MCF 10A (cell line): ENCODE measurements at regions not wholly inside any gene's neighbourhood (a gene's known extent, or its start where the extent isn't known, plus 50 kb on each side); places are given as distances from the start of the nearest gene placed in this dataset.

Source experiments
- BruUV-seq: library from RNA; stranded (reverse); fragments of 400-500 nt; replicated peaks from 2 replicates; lab custom pipeline; 2021; lab: Mats Ljungman, UMichigan
- CTCF ChIA-PET: fragments of 300-600 bp; sonication (Branson Sonifier 250); formaldehyde crosslinking; extraction: SDS; loops from one replicate; lab custom pipeline; 2021; ENCODE audit warnings: antibody characterized with exemption, inconsistent platforms; lab: Yijun Ruan, JAX
- POLR2A ChIA-PET: fragments of 300-600, 350-650 bp; sonication (Branson Sonifier 250); formaldehyde crosslinking; extraction: SDS; loops from one replicate; lab custom pipeline; 2020; ENCODE audit warnings: antibody characterized with exemption, inconsistent platforms; lab: Yijun Ruan, JAX
- DNase-seq: peaks from one replicate; pipeline ENCODE4 v3.0.0-alpha.2; 2018; ENCODE audit not compliant: unreplicated experiment
- H3K27ac Mint-ChIP-seq: one replicate; pipeline ENCODE4 v1.8.0; 2022; ENCODE audit warnings: mild to moderate bottlenecking, low read depth, mixed read lengths; ENCODE audit not compliant: unreplicated experiment
- H3K27me3 Mint-ChIP-seq: one replicate; pipeline ENCODE4 v1.8.0; 2022; ENCODE audit warnings: mixed read lengths; ENCODE audit not compliant: insufficient read depth, unreplicated experiment
- H3K36me3 Mint-ChIP-seq: one replicate; pipeline ENCODE4 v1.8.0; 2022; ENCODE audit warnings: mild to moderate bottlenecking, moderate library complexity, mixed read lengths; ENCODE audit not compliant: insufficient read depth, unreplicated experiment
- H3K4me1 Mint-ChIP-seq: one replicate; pipeline ENCODE4 v1.8.0; 2022; ENCODE audit warnings: mixed read lengths; ENCODE audit not compliant: insufficient read depth, unreplicated experiment
- H3K4me3 Mint-ChIP-seq: one replicate; pipeline ENCODE4 v1.8.0; 2022; ENCODE audit warnings: mild to moderate bottlenecking, moderate library complexity, mixed read lengths; ENCODE audit not compliant: unreplicated experiment
- H3K9me3 Mint-ChIP-seq: one replicate; pipeline ENCODE4 v1.8.0; 2022; ENCODE audit warnings: mixed read lengths; ENCODE audit not compliant: unreplicated experiment
- CTCF ChIP-seq: fragments of 200-600 bp; IDR thresholded peaks from one replicate; pipeline ENCODE4 v1.8.0; 2022; ENCODE audit warnings: antibody characterized with exemption, mild to moderate bottlenecking; ENCODE audit not compliant: unreplicated experiment
- intact Hi-C: fragments of 100-400 bp; cut with micrococcal nuclease; formaldehyde crosslinking; loops from 2 replicates; pipeline ENCODE4 v1.14.1; 2022

GRCh38 chr6:104526376-104526775 is 333.3 kb downstream of the HACE1 start:
- no peak for TF ChIP-seq CTCF
- ChIA-PET POLR2A (interaction anchor here (0.6 to 1.3 kb wide), 2 partner anchors 11 to 115 kb away, joined by 3 to 5 read pairs; no protein-coding TSS in a partner anchor), CTCF (interaction anchor here (0.6 to 4.4 kb wide), 23 partner anchors 9 to 745 kb away, joined by 3 to 35 read pairs (median 5); no protein-coding TSS in a partner anchor)
- no peaks in the 10 kb centered on the region for H3K9me3 Mint-ChIP-seq
- no peak overlapping the region for H3K27ac Mint-ChIP-seq
- H3K4me1 Mint-ChIP-seq: peaks cover 15% of the 10 kb centered on the region
- H3K27me3 Mint-ChIP-seq: no peaks in the 10 kb centered on the region
- intact Hi-C loops: no loop called here
- H3K36me3 Mint-ChIP-seq: no peaks in the 10 kb centered on the region
- no peak for DNase-seq
- no TSS peak for BruUV-seq
- H3K4me3 Mint-ChIP-seq: no peak overlapping the region

GRCh38 chr6:104525677-104526322 is 333.9 kb downstream of the HACE1 start:
- Mint-ChIP-seq H3K27ac (peak overlapping the region; percentile 65), H3K27me3 (no peaks in the 10 kb centered on the region), H3K9me3 (no peaks in the 10 kb centered on the region), H3K4me3 (peak overlapping the region; percentile 65), H3K4me1 (peaks cover 15% of the 10 kb centered on the region), H3K36me3 (no peaks in the 10 kb centered on the region)
- BruUV-seq: no TSS peak
- TF ChIP-seq CTCF: peak; percentile 93
- CTCF ChIA-PET: interaction anchor here (0.6 to 4.4 kb wide), 22 partner anchors 9 to 1373 kb away, joined by 3 to 35 read pairs (median 5); no protein-coding TSS in a partner anchor
- intact Hi-C loops: loop anchor here (2.0 kb wide), 1 partner anchor 199 kb away; no protein-coding TSS in a partner anchor
- peak; percentile 86 for DNase-seq
- POLR2A ChIA-PET: interaction anchor here (1.1 to 1.3 kb wide), 2 partner anchors 11 to 115 kb away, joined by 3 to 5 read pairs; no protein-coding TSS in a partner anchor

- intact Hi-C loops: no loop called here
- ChIA-PET POLR2A (interaction anchor here (0.7 kb wide), 1 partner anchor 258 kb away, joined by 3 read pairs; no protein-coding TSS in a partner anchor), CTCF (interaction anchor here (0.5 kb wide), 1 partner anchor 290 kb away, joined by 3 read pairs; no protein-coding TSS in a partner anchor)
- no peak overlapping the region for H3K27ac Mint-ChIP-seq
- H3K36me3 Mint-ChIP-seq: no peaks in the 10 kb centered on the region
- no peak for DNase-seq
- no peaks in the 10 kb centered on the region for H3K9me3 Mint-ChIP-seq
- H3K27me3 Mint-ChIP-seq: no peaks in the 10 kb centered on the region
- H3K4me3 Mint-ChIP-seq: no peak overlapping the region
- peaks cover 10% of the 10 kb centered on the region for H3K4me1 Mint-ChIP-seq
- no TSS peak for BruUV-seq
- no peak for TF ChIP-seq CTCF
Observed at GRCh38 chr6:104522533-104522932, 337.2 kb downstream of the HACE1 start.

- H3K27me3 Mint-ChIP-seq: no peaks in the 10 kb centered on the region
- H3K36me3 Mint-ChIP-seq: no peaks in the 10 kb centered on the region
- H3K9me3 Mint-ChIP-seq: no peaks in the 10 kb centered on the region
- DNase-seq: no peak
- CTCF ChIA-PET: interaction anchor here (0.6 kb wide), 1 partner anchor 483 kb away, joined by 3 read pairs; no protein-coding TSS in a partner anchor
- intact Hi-C loops: no loop called here
- H3K4me1 Mint-ChIP-seq: peaks cover 10% of the 10 kb centered on the region
- no peak overlapping the region for H3K27ac Mint-ChIP-seq
- POLR2A ChIA-PET: interaction anchor here (0.6 kb wide), 1 partner anchor 237 kb away, joined by 3 read pairs; no protein-coding TSS in a partner anchor
- no peak overlapping the region for H3K4me3 Mint-ChIP-seq
- no TSS peak for BruUV-seq
- TF ChIP-seq CTCF: no peak
Observed at GRCh38 chr6:104521176-104521575, 338.5 kb downstream of the HACE1 start.
